ENCODE measurements at regions not wholly inside any gene's neighbourhood (a gene's known extent, or its start where the extent isn't known, plus 50 kb on each side); places are given as distances from the start of the nearest gene placed in this dataset.

GRCh38 chr11:33575311-33575710, 125.3 kb downstream of the C11orf91 start:
- no peak for TF ChIP-seq GATA2 (IDR thresholded peaks at IDR 0.05; ENCODE audit: low read depth, low read length)
- no peak for TF ChIP-seq GATA3 (IDR thresholded peaks at IDR 0.05; ENCODE audit: low read depth, low read length)
